22Rv1 (cell line): ENCODE measurements at regions not wholly inside any gene's neighbourhood (a gene's known extent, or its start where the extent isn't known, plus 50 kb on each side); places are given as distances from the start of the nearest gene placed in this dataset.

Experiments
- H3K27ac ChIP-seq: fragments of 450-650 bp; 2 replicates; pipeline ENCODE4 v1.5.1; 2017
- CTCF ChIP-seq: fragments of 450-650 bp; IDR thresholded peaks from 2 replicates; pipeline ENCODE4 v1.5.1; 2017; ENCODE audit warnings: mild to moderate bottlenecking
- ZFX ChIP-seq: fragments of 450-650 bp; IDR thresholded peaks from 2 replicates; pipeline ENCODE4 v1.6.1; 2017; ENCODE audit warnings: antibody characterized with exemption, borderline replicate concordance

DNA sequence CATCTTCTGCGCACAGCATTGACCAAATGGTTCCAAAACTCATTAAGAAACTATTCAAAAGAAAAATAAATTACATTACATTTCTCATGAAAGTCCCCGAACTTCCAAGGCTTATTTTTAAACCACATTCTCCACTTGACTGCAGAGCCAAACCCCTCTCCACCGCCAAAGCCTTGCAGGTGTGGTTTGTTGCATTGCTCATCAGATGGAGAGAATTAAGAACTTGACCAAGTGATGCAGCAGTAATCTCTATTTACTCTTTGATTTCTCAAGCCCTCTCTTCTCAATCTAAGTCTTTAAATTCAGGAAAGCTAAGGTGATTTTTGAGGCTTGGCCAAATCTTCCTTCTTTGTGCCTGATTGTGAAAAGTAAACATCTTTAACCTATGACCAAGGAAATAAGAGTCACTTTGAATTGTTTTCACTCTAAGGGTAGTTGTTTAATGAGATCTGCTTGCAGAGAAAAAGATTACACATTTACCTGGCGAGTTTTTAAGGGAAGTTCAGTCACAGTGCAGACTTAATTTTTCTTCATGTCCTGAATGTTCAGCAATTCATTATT, 290.5 kb upstream of the ITGA1 start:
- H3K27ac ChIP-seq: no peak overlapping the region
- TF ChIP-seq ZFX (no peak), CTCF (no peak)

DNA sequence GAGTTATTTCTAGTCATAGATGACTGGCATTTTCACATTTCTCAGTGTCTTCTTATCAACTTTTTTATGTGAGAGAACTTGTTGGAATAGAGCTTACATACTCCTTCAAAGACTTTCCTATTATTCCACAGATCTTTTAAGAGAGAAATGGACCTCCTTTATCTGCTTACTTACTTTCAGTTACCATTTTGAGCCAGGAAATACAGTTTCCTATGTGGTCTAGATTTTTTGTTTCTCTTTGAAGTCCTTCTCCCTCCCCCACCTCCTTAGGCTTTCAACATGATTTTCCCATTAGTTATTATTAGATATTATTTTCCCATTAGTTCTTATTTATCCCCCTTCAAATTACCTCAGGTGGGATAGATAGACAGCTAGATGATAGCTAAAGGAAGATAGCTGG, 289.1 kb upstream of the ITGA1 start:
- TF ChIP-seq ZFX (no peak), CTCF (no peak)
- H3K27ac ChIP-seq: no peak overlapping the region

DNA sequence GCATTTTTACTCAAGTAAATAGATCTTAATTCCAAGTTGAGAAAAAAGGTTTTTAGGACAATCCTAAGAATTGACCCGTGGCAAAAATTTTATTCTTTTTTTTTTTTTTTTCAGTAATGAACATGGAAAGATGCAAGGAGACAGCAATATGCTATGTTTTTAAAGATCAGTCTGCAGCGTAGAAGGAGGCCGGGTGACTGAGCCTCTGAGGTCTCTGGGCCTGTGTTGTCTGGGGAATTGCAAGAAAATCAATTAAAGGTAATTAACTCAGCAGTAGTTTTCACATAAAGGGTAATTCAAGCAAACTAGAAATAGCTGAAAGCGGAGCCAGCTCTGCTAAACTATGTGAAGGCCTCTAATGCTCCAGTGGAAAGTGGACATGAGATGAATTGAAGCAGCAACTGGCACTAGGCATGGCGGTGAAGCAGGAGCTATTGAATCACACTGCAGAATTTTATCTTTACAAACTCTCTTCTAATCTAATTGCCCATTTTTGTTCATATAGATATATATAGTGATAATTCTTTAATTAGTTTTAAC, 285.2 kb upstream of the ITGA1 start:
- TF ChIP-seq CTCF (no peak), ZFX (no peak)

DNA sequence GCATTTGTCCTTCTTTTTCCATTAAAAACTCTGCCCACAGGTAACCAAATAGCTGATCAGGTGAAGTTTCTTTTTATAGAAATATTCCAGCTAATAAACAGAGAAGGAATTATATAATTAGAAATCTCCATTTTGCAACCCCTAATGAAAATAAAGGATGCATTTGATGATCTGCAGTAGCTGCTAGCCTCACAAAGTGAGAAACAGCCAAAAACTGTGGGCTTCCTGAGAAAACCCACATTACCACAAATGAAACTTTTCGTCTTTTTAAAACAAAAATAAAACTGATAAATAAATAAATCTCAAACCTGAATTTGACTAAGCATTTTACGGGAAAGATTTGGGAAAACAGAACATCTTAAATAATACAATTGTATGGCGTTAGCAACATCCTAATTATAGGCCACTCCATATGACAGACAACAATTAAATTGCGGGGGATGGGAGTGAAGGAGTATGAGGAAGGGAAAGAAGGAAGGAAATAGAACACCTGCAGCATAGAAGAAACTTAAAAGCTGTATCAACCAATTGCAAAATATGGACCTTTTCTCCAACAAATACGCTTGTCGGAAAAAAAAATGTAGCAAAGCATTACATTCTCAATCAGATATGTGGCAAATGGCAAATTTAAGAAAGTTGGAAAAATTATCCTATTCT, 283.0 kb upstream of the ITGA1 start:
- TF ChIP-seq CTCF: no peak
- TF ChIP-seq ZFX: no peak
- no peak overlapping the region for H3K27ac ChIP-seq

More for the DNA sequence above, 285.2 kb upstream of the ITGA1 start:
- H3K27ac ChIP-seq: no peak overlapping the region

DNA sequence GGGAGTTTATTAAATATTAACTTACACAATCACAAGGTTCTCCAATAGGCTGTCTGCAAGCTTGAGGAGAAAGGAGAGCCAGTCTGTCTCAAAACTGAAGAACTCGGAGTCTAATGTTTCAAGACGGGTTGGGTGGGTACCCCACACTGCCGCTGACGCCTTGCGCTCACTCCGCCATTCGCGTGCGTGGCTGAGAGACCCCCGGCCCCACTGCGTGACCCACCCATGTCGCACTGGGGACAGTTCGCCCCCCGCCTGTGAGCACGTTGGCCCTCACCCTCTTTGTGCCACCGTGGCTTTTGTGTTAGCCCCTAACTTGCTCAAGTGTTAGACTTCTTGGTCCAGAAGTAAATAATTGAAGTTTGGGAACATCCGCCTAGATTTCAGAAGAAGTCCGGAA, 270.0 kb upstream of the ITGA1 start:
- H3K27ac ChIP-seq: no peak overlapping the region
- TF ChIP-seq ZFX (no peak), CTCF (no peak)

DNA sequence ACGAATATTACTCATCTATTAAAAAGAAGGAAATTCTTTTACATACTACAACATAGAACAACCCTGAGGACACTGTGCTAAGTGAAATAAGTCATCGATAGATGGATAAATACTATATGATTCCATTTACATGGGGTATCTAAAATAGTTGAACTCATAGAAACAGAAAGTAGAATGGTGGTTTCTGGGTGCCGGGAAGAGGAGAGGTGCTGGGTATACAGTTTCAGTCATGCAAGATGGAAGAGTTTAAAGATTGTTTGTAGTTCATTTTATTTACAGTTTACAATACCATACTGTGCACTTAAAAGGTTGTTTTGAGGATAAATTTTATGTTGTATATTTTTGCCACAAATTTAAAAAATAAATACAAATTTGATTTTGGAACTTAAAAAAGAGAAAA, 267.5 kb upstream of the ITGA1 start:
- H3K27ac ChIP-seq: no peak overlapping the region
- TF ChIP-seq ZFX: no peak
- TF ChIP-seq CTCF: no peak

DNA sequence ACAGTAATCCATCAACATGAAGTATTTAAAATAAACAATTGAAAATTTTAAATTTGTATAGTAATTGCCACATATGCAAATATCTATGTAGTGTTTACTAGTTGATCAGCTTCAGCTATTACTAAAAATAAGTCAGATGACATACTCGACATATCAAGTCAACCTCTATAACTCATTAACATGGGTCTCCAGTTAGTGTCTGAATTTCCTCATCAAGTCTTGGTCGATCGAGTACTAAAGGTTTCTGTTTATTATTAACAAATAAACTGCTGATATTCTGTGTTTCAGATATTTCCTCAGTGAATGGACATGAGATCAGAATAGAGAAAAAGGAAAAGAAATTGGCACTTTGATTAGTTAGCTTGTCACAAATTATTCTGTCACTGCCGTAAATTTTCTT, 266.5 kb upstream of the ITGA1 start:
- TF ChIP-seq ZFX: no peak
- no peak for TF ChIP-seq CTCF
- no peak overlapping the region for H3K27ac ChIP-seq
